Esophagus muscularis mucosa (tissue), 4 donors: ENCODE measurements at regions not wholly inside any gene's neighbourhood (a gene's known extent, or its start where the extent isn't known, plus 50 kb on each side); places are given as distances from the start of the nearest gene placed in this dataset.

Experiments used
- CTCF ChIP-seq, 3 experiments: fragments of 200-600 bp in 2 of 3; fragments of 450-650 bp in 1 of 3; sonication (generic) in 2 of 3; IDR thresholded peaks; one replicate each; pipeline ENCODE4 v1.5.1; 2017 to 2019; ENCODE audit warnings: antibody characterized with exemption in 3 of 3, mild to moderate bottlenecking in 2 of 3, moderate library complexity in 1 of 3
- EP300 ChIP-seq: sonication (generic); formaldehyde crosslinking; IDR thresholded peaks from one replicate; pipeline ENCODE4 v1.6.1; 2017; ENCODE audit warnings: antibody characterized with exemption
- POLR2A ChIP-seq: fragments of 450-650 bp; IDR thresholded peaks from one replicate; pipeline ENCODE4 v1.6.1; 2017; ENCODE audit warnings: antibody characterized with exemption, moderate library complexity, mild to moderate bottlenecking, low read depth
- POLR2AphosphoS5 ChIP-seq, 2 donors: sonication (generic); formaldehyde crosslinking; IDR thresholded peaks; one replicate each; pipeline ENCODE4 v1.6.1; 2017; ENCODE audit warnings: antibody characterized with exemption in 2 of 2

- TF ChIP-seq EP300 (no peak), CTCF (IDR thresholded peaks at IDR 0.05) (no peak), POLR2A (no peak), POLR2AphosphoS5 (IDR thresholded peaks at IDR 0.05) (no peak)
Measured at GRCh38 chr9:79014929-79015699, 556.7 kb upstream of the TLE4 start.
